IMR-90 (cell line): ENCODE measurements at regions not wholly inside any gene's neighbourhood (a gene's known extent, or its start where the extent isn't known, plus 50 kb on each side); places are given as distances from the start of the nearest gene placed in this dataset.
"Not testable (repeated sequence)": the region's sequence is repeated elsewhere in the genome, so short reads cannot be mapped to it uniquely, and the experiment has no call there.

ENCODE experiments used
- BHLHE40 ChIP-seq: fragments of 150-350 bp; IDR thresholded peaks from 2 replicates; pipeline ENCODE4 v1.6.1; 2016; ENCODE audit warnings: mild to moderate bottlenecking, low read depth, low read length
- MAZ ChIP-seq: IDR thresholded peaks from 2 replicates; pipeline ENCODE4 v1.6.1; 2012; ENCODE audit warnings: low read depth, mild to moderate bottlenecking, low read length, improper control_type of control experiment, moderate library complexity, borderline replicate concordance
- MXI1 ChIP-seq: IDR thresholded peaks from 2 replicates; pipeline ENCODE4 v1.6.1; 2012; ENCODE audit warnings: low read depth, mild to moderate bottlenecking, low read length, moderate library complexity, borderline replicate concordance
- POLR2A ChIP-seq: IDR thresholded peaks from 2 replicates; pipeline ENCODE4 v1.6.1; 2012; ENCODE audit warnings: mild to moderate bottlenecking, low read depth, low read length
- RAD21 ChIP-seq: IDR thresholded peaks from 2 replicates; pipeline ENCODE4 v1.6.1; 2012; ENCODE audit warnings: low read length, improper control_type of control experiment
- RCOR1 ChIP-seq: IDR thresholded peaks from 2 replicates; pipeline ENCODE4 v1.6.1; 2012; ENCODE audit warnings: mild to moderate bottlenecking, low read length, improper control_type of control experiment; ENCODE audit not compliant: insufficient replicate concordance
- RFX5 ChIP-seq: IDR thresholded peaks from 2 replicates; pipeline ENCODE4 v1.8.0; 2012; ENCODE audit warnings: low read depth, mild to moderate bottlenecking, low read length, moderate library complexity
- SMC3 ChIP-seq: fragments of 150-350 bp; IDR thresholded peaks from 2 replicates; pipeline ENCODE4 v1.6.1; 2016; ENCODE audit warnings: low read depth, mild to moderate bottlenecking, antibody characterized with exemption, low read length, moderate library complexity
- TF ChIP-seq, protein P1 (sequence below): conservative IDR thresholded peaks from 2 replicates; pipeline ENCODE4 v1.5.1; 2012; ENCODE audit warnings: mild to moderate bottlenecking, low read depth, low read length, improper control_type of control experiment
- TF ChIP-seq, protein P2 (sequence below): fragments of 150-350 bp; IDR thresholded peaks from 2 replicates; pipeline ENCODE4 v1.6.1; 2017; ENCODE audit warnings: mild to moderate bottlenecking, antibody characterized with exemption, low read length, low read depth

DNA sequence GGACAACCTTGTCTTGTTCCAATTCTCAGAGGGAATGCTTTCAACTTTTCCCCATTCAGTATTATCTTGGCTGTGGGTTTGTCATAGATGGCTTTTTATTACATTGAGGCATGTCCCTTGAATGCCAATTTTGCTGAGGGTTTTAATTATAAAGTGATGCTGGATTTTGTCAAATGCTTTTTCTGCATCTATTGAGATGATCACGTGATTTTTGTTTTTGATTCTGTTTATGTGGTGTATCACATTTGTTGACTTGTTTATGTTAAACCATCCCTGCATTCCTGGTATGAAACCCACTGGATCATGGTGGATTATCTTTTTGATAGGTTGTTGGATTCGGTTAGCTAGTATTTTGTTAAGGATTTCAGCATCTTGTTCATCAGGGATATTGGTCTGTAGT, 885.6 kb upstream of the SLC39A10 start:
- not testable (repeated sequence) for TF ChIP-seq POLR2A, BHLHE40, MAZ, RAD21, RCOR1, MXI1, SMC3, RFX5
- TF ChIP-seq, protein P1, sequence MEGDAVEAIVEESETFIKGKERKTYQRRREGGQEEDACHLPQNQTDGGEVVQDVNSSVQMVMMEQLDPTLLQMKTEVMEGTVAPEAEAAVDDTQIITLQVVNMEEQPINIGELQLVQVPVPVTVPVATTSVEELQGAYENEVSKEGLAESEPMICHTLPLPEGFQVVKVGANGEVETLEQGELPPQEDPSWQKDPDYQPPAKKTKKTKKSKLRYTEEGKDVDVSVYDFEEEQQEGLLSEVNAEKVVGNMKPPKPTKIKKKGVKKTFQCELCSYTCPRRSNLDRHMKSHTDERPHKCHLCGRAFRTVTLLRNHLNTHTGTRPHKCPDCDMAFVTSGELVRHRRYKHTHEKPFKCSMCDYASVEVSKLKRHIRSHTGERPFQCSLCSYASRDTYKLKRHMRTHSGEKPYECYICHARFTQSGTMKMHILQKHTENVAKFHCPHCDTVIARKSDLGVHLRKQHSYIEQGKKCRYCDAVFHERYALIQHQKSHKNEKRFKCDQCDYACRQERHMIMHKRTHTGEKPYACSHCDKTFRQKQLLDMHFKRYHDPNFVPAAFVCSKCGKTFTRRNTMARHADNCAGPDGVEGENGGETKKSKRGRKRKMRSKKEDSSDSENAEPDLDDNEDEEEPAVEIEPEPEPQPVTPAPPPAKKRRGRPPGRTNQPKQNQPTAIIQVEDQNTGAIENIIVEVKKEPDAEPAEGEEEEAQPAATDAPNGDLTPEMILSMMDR, result not testable (repeated sequence)
- TF ChIP-seq, protein P2, sequence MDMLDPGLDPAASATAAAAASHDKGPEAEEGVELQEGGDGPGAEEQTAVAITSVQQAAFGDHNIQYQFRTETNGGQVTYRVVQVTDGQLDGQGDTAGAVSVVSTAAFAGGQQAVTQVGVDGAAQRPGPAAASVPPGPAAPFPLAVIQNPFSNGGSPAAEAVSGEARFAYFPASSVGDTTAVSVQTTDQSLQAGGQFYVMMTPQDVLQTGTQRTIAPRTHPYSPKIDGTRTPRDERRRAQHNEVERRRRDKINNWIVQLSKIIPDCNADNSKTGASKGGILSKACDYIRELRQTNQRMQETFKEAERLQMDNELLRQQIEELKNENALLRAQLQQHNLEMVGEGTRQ, result not testable (repeated sequence)
